Endodermal cell (in vitro differentiated cells): ENCODE measurements at regions not wholly inside any gene's neighbourhood (a gene's known extent, or its start where the extent isn't known, plus 50 kb on each side); places are given as distances from the start of the nearest gene placed in this dataset.
"Not testable (repeated sequence)": the region's sequence is repeated elsewhere in the genome, so short reads cannot be mapped to it uniquely, and the experiment has no call there.

Experiments used
- DNase-seq: peaks from one replicate; pipeline ENCODE4 v3.0.0-alpha.2; 2017
- H3K27ac ChIP-seq: 2 replicates; pipeline ENCODE4 v1.5.1; 2013; ENCODE audit warnings: mild to moderate bottlenecking, low read depth, low read length, moderate library complexity
- H3K27me3 ChIP-seq: 2 replicates; pipeline ENCODE4 v1.6.1; 2013; ENCODE audit warnings: mild to moderate bottlenecking, low read length, moderate library complexity; ENCODE audit not compliant: insufficient read depth, control insufficient read depth, poor library complexity, severe bottlenecking
- H3K36me3 ChIP-seq: 2 replicates; pipeline ENCODE4 v1.7.0; 2013; ENCODE audit warnings: mild to moderate bottlenecking, low read length, moderate library complexity; ENCODE audit not compliant: control insufficient read depth, insufficient read depth
- H3K4me1 ChIP-seq: one replicate; pipeline ENCODE4 v1.7.0; 2013; ENCODE audit warnings: low read length; ENCODE audit not compliant: control insufficient read depth, insufficient read depth
- H3K4me3 ChIP-seq: 2 replicates; pipeline ENCODE4 v1.5.1; 2013; ENCODE audit warnings: mild to moderate bottlenecking, low read length, moderate library complexity
- H3K9ac ChIP-seq: 2 replicates; pipeline ENCODE4 v1.6.1; 2013; ENCODE audit warnings: mild to moderate bottlenecking, low read length, moderate library complexity; ENCODE audit not compliant: poor library complexity, severe bottlenecking; ENCODE audit errors: extremely low read depth
- H3K9me3 ChIP-seq: 2 replicates; pipeline ENCODE4 v1.6.1; 2013; ENCODE audit warnings: mild to moderate bottlenecking, low read length, moderate library complexity; ENCODE audit not compliant: control insufficient read depth
- H3K27ac Mint-ChIP-seq: 2 replicates; pipeline ENCODE4 v1.8.0; 2020; ENCODE audit warnings: mixed read lengths
- H3K27me3 Mint-ChIP-seq: 2 replicates; pipeline ENCODE4 v1.8.0; 2021; ENCODE audit warnings: mild to moderate bottlenecking, mixed read lengths; ENCODE audit not compliant: insufficient read depth
- H3K36me3 Mint-ChIP-seq: 2 replicates; pipeline ENCODE4 v1.8.0; 2020; ENCODE audit warnings: low read depth, mixed read lengths
- H3K4me1 Mint-ChIP-seq: 2 replicates; pipeline ENCODE4 v1.8.0; 2020; ENCODE audit warnings: mixed read lengths
- H3K4me3 Mint-ChIP-seq: 2 replicates; pipeline ENCODE4 v1.8.0; 2020; ENCODE audit warnings: mild to moderate bottlenecking, moderate library complexity, mixed read lengths
- H3K9me3 Mint-ChIP-seq: 2 replicates; pipeline ENCODE4 v1.8.0; 2020; ENCODE audit warnings: mild to moderate bottlenecking, mixed read lengths
- CTCF ChIP-seq: fragments of 200-600 bp; sonication (generic); conservative IDR thresholded peaks from 2 replicates; pipeline ENCODE4 v1.5.0; 2021; ENCODE audit warnings: antibody characterized with exemption, mild to moderate bottlenecking
- WGBS, 2 experiments: methylation state at CpG; one replicate each; pipeline versions ENCODE4 v1.1.5 to v1.1.7; 2013; ENCODE audit warnings: missing lambda C conversion rate in 2 of 2, mixed read lengths in 1 of 2; ENCODE audit not compliant: insufficient coverage in 1 of 2, insufficient read length in 1 of 2; 5-methylcytosine and 5-hydroxymethylcytosine counted together

DNA sequence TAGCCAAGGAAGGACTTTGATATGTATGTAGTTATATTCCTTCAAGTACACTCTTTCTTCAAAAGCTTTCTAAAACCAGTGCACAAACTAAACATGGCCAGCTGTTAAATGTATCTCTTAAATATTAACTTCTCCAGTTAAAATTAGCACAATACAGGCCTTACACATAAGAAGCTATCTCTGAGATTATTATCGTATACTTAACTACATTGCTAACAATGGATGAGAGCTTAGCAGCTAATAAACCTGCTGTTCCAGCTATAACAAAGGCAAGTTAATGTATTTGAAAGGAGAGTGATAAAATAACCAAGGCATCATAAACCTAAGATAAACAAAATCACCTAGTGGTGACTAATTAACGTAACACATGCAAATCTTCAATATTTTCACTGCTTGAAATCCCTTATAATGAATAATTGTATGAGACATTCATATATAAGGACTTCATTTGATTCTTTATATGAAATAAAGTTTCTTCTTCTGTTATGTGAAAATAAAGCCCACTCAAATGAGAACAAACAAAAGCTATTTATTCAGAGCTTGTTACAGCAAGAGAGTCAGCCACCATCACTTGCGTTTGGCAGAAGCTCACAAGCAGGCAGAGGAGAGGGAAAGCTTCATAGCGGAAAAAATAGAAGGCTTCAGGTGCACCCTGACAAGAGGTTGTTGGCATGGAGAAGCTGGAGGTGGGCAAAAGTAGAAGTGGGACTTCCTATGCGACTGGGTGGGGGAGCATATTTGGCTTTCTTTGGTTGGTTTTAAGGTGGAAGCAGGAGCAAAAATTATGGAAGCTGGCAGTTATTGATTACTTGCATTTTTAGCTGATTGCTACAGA is 274.1 kb upstream of the CHRM3 start:
- Histone ChIP-seq H3K4me1 (peaks cover 11% of the 10 kb centered on the region), H3K9me3 (no peaks in the 10 kb centered on the region), H3K36me3 (no peaks in the 10 kb centered on the region), H3K27me3 (no peaks in the 10 kb centered on the region), H3K27ac (no peak overlapping the region), H3K4me3 (peak overlapping the region; percentile 26), H3K9ac (no peak overlapping the region)
- Mint-ChIP-seq H3K36me3 (no peaks in the 10 kb centered on the region), H3K4me1 (peaks cover 26% of the 10 kb centered on the region), H3K4me3 (no peak overlapping the region), H3K27ac (peak overlapping the region; percentile 7), H3K9me3 (peaks cover 6% of the 10 kb centered on the region), H3K27me3 (no peaks in the 10 kb centered on the region)
- TF ChIP-seq CTCF = no peak
- DNase-seq = peak; percentile 50
- WGBS, 2 experiments = 69 to 85% methylated on average over 3 of the region's 5 CpGs

DNA sequence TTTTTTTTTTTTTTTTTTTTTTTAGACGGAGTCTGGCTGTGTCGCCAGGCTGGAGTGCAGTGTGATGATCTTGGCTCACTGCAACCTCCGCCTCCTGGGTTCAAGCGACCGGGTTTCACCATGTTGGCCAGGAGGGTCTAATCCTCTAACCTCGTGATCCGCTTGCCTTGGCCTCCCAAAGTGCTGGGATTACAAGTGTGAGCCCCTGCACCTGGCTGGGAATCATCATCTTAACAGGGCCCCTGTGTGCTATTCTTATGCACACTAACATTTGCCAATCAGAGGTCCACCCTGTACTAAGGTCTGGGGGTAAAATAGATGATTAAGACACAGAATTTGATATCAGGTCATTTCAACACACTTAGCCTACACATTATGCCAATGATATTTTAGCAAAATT is 278.7 kb upstream of the CHRM3 start:
- H3K4me3 Mint-ChIP-seq = no peak overlapping the region
- 76 to 77% methylated on average over 4 to 7 of the region's 7 CpGs for WGBS, 2 experiments
- no peak overlapping the region for H3K27ac Mint-ChIP-seq

GRCh38 chr1:239106689-239107088 is 279.7 kb upstream of the CHRM3 start:
- not testable (repeated sequence) for H3K36me3 ChIP-seq, H3K36me3 Mint-ChIP-seq, H3K9ac ChIP-seq, H3K9me3 ChIP-seq, H3K27me3 ChIP-seq, H3K4me3 ChIP-seq, H3K27me3 Mint-ChIP-seq, H3K9me3 Mint-ChIP-seq, H3K4me1 ChIP-seq, H3K27ac ChIP-seq
- peak; percentile 76 for DNase-seq
- peak overlapping the region; percentile 27 for H3K4me3 Mint-ChIP-seq
- peak overlapping the region; percentile 93 for H3K27ac Mint-ChIP-seq
- peaks cover 55% of the 10 kb centered on the region for H3K4me1 Mint-ChIP-seq
- WGBS, 2 experiments = 30% methylated on average over 7 of the region's 7 CpGs; no CpG with 5 or more reads in 1 of the 2 experiments

More for the DNA sequence above, 278.7 kb upstream of the CHRM3 start:
- Mint-ChIP-seq H3K4me1 (peaks cover 61% of the 10 kb centered on the region), H3K27me3 (no peaks in the 10 kb centered on the region), H3K9me3 (peaks cover 6% of the 10 kb centered on the region), H3K36me3 (no peaks in the 10 kb centered on the region)
- H3K27ac ChIP-seq = no peak overlapping the region
- no peak for TF ChIP-seq CTCF
- H3K27me3 ChIP-seq = no peaks in the 10 kb centered on the region
- H3K4me3 ChIP-seq = no peak overlapping the region
- no peak overlapping the region for H3K9ac ChIP-seq
- no peaks in the 10 kb centered on the region for H3K9me3 ChIP-seq
- H3K36me3 ChIP-seq = no peaks in the 10 kb centered on the region
- peak; percentile 45 for DNase-seq
- H3K4me1 ChIP-seq = peaks cover 13% of the 10 kb centered on the region
